HL-60 (cell line): ENCODE measurements at regions not wholly inside any gene's neighbourhood (a gene's known extent, or its start where the extent isn't known, plus 50 kb on each side); places are given as distances from the start of the nearest gene placed in this dataset.

Experiments used
- DNase-seq, 2 experiments: peaks; one replicate each; pipeline ENCODE4 v3.0.0-alpha.2; 2010 to 2020; ENCODE audit warnings: low read depth in 1 of 2, low spot score in 1 of 2
- H3K27ac ChIP-seq: fragments of 250-450 bp; sonication (Bioruptor Pico); replicated peaks from 2 replicates; pipeline ENCODE4 v1.5.1; 2020; ENCODE audit warnings: mild to moderate bottlenecking, moderate library complexity
- H3K27me3 ChIP-seq: fragments of 250-450 bp; sonication (Bioruptor Pico); 2 replicates; pipeline ENCODE4 v1.5.1; 2021; ENCODE audit warnings: mild to moderate bottlenecking, moderate library complexity; ENCODE audit not compliant: insufficient read depth, poor library complexity, severe bottlenecking
- H3K4me3 ChIP-seq: replicated peaks from 2 replicates; pipeline ENCODE4 v1.5.1; 2011; ENCODE audit warnings: mild to moderate bottlenecking, control low read depth, low read length; ENCODE audit not compliant: insufficient read depth
- GABPA ChIP-seq: IDR thresholded peaks from 2 replicates; pipeline ENCODE4 v1.6.1; 2012; ENCODE audit warnings: low read depth
- POLR2AphosphoS5 ChIP-seq: IDR thresholded peaks from 2 replicates; pipeline ENCODE4 v1.6.1; 2012; ENCODE audit warnings: low read depth
- SPI1 ChIP-seq: IDR thresholded peaks from 2 replicates; pipeline ENCODE4 v1.6.1; 2012; ENCODE audit warnings: low read depth, mild to moderate bottlenecking, borderline replicate concordance
- TF ChIP-seq, protein P1 (sequence below): IDR thresholded peaks from 2 replicates; pipeline ENCODE4 v1.6.1; 2012; ENCODE audit warnings: low read depth; ENCODE audit not compliant: insufficient replicate concordance
- TF ChIP-seq, protein P2 (sequence below): IDR thresholded peaks from one replicate; pipeline ENCODE4 v1.5.1; 2011; ENCODE audit warnings: low read length, control low read depth, inconsistent platforms; ENCODE audit not compliant: insufficient read depth

- H3K27me3 ChIP-seq = no peaks in the 10 kb centered on the region
- no peak for TF ChIP-seq GABPA
- TF ChIP-seq, protein P1, sequence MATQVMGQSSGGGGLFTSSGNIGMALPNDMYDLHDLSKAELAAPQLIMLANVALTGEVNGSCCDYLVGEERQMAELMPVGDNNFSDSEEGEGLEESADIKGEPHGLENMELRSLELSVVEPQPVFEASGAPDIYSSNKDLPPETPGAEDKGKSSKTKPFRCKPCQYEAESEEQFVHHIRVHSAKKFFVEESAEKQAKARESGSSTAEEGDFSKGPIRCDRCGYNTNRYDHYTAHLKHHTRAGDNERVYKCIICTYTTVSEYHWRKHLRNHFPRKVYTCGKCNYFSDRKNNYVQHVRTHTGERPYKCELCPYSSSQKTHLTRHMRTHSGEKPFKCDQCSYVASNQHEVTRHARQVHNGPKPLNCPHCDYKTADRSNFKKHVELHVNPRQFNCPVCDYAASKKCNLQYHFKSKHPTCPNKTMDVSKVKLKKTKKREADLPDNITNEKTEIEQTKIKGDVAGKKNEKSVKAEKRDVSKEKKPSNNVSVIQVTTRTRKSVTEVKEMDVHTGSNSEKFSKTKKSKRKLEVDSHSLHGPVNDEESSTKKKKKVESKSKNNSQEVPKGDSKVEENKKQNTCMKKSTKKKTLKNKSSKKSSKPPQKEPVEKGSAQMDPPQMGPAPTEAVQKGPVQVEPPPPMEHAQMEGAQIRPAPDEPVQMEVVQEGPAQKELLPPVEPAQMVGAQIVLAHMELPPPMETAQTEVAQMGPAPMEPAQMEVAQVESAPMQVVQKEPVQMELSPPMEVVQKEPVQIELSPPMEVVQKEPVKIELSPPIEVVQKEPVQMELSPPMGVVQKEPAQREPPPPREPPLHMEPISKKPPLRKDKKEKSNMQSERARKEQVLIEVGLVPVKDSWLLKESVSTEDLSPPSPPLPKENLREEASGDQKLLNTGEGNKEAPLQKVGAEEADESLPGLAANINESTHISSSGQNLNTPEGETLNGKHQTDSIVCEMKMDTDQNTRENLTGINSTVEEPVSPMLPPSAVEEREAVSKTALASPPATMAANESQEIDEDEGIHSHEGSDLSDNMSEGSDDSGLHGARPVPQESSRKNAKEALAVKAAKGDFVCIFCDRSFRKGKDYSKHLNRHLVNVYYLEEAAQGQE = no peak
- TF ChIP-seq, protein P2, sequence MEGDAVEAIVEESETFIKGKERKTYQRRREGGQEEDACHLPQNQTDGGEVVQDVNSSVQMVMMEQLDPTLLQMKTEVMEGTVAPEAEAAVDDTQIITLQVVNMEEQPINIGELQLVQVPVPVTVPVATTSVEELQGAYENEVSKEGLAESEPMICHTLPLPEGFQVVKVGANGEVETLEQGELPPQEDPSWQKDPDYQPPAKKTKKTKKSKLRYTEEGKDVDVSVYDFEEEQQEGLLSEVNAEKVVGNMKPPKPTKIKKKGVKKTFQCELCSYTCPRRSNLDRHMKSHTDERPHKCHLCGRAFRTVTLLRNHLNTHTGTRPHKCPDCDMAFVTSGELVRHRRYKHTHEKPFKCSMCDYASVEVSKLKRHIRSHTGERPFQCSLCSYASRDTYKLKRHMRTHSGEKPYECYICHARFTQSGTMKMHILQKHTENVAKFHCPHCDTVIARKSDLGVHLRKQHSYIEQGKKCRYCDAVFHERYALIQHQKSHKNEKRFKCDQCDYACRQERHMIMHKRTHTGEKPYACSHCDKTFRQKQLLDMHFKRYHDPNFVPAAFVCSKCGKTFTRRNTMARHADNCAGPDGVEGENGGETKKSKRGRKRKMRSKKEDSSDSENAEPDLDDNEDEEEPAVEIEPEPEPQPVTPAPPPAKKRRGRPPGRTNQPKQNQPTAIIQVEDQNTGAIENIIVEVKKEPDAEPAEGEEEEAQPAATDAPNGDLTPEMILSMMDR = no peak
- TF ChIP-seq SPI1 = no peak
- no peak overlapping the region for H3K27ac ChIP-seq
- no peak overlapping the region for H3K4me3 ChIP-seq
- DNase-seq = no peak
Observed at GRCh38 chr17:33980193-33980592, 274.9 kb upstream of the CCL2 start.

GRCh38 chr17:33981711-33982601 lies 273.1 kb upstream of the CCL2 start:
- peak; percentile 23 to 44 for DNase-seq
- no peak overlapping the region for H3K27ac ChIP-seq
- no peak overlapping the region for H3K4me3 ChIP-seq

GRCh38 chr17:33982909-33983308 lies 272.2 kb upstream of the CCL2 start:
- Histone ChIP-seq H3K27me3 (no peaks in the 10 kb centered on the region), H3K27ac (no peak overlapping the region), H3K4me3 (no peak overlapping the region)
- TF ChIP-seq SPI1 = no peak
- TF ChIP-seq, protein P2 = no peak
- TF ChIP-seq, protein P1 = no peak
- no peak for DNase-seq

More at GRCh38 chr17:33981711-33982601, 273.1 kb upstream of the CCL2 start:
- H3K27me3 ChIP-seq = no peaks in the 10 kb centered on the region
- TF ChIP-seq POLR2AphosphoS5 = no peak
- TF ChIP-seq SPI1 = peak; percentile 89

GRCh38 chr17:33983824-33984574 lies 271.1 kb upstream of the CCL2 start:
- no peak for DNase-seq
- H3K4me3 ChIP-seq = no peak overlapping the region
- H3K27ac ChIP-seq = no peak overlapping the region
- H3K27me3 ChIP-seq = no peaks in the 10 kb centered on the region
- TF ChIP-seq, protein P1 = no peak
- TF ChIP-seq GABPA (no peak), POLR2AphosphoS5 (no peak)
- TF ChIP-seq, protein P2 = no peak
